SKM-1 treated with dmso at 0.1 percent for 144 hours (cell line): ENCODE measurements at regions not wholly inside any gene's neighbourhood (a gene's known extent, or its start where the extent isn't known, plus 50 kb on each side); places are given as distances from the start of the nearest gene placed in this dataset.

ENCODE experiments used
- DNase-seq: peaks from one replicate; lab custom pipeline; 2025; ENCODE audit not compliant: unreplicated experiment; lab: John Stamatoyannopoulos, UW

GRCh38 chr5:15447209-15447608 is 52.8 kb upstream of the FBXL7 start:
- no peak for DNase-seq

DNA sequence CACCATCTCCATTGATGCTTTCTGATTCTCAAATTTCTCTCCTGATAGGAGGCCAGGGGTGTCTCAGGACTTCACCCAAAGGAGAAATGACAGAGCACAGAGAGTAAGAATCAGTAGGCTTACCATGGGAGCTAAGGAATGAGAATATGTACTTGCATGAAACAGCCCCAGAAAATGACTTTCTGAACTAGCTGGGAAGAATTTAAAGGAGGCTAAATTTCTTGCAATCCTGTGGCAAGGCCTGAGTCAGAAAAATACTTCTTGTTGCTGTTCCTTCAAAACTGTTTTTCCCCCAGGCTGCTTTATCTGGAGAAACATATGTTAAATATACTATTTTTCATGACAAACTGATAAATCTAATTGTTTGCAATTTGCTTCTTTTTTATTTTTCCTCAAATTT is 53.4 kb upstream of the FBXL7 start:
- no peak for DNase-seq

GRCh38 chr5:15442193-15442570 is 57.8 kb upstream of the FBXL7 start:
- no peak for DNase-seq

DNA sequence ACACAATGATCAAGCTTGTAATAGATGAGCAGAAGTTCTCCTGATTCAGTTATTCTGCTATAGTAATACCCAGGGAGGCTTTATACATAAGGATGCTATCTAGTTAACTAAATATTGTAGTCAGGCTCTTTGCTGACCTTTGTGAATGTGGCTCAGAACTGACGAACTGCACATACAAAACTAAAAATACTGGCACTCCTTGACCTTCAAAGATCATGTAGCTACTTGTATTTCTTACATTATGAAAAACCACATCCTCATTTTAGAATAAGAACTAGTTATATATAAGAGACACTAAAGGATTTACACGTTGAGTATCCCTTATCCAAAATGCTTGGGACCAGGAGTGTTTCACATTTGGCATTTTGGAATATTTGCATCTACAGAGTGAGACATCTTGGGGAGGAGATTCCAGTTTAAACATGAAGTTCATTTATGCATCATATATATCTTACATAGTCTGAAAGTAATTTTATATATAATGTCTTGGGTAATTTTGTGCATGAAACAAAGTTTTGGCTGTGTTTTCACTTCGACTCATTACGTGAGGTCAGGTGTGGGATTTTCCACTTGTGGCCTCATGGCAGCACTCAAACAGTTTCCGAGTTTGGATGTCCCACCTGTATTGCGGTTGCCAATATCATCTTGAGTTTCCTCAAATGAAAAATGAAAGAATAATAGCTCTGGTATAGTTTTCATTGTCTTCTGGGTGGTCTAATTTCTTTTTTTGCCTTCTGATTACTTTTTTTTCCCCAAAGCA is 58.4 kb upstream of the FBXL7 start:
- DNase-seq, result no peak

DNA sequence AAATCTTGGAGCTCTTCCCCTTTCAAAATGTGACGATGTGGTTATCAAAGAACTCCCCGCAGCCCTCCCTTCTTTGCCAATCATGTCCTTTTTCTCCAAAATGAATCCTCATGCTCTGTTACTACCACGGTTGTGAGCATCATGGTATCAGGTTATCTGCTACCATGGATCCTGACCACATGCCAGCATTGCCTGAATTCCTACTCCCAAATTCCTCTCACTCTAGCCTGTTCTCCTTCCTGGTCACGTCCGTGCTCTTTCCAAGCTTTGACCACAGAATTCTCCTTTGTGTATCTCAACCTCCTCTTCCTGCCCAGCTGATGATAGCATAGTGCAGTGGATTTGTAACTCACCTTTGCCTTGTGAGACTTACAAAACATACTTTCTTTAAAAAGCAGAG is 59.5 kb upstream of the FBXL7 start:
- no peak for DNase-seq

DNA sequence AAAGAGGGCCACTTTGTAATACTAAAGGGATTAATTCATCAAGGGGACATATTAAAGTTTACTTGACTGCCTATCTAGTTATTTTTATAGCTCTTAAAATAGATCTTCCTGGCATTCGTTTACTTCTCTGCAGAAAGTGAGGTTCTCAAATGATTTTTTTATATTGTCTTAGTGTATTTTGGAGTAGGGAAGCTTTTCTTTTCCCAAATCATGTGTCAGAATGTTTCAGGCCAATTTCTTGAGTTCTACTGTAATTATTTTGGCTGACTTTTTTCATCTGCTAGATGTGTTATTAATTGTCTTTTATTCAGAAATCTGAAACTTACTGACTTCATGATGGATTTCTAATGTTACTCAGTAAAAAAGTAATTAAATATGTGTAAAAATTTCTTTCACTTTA is 60.2 kb upstream of the FBXL7 start:
- DNase-seq, result no peak

DNA sequence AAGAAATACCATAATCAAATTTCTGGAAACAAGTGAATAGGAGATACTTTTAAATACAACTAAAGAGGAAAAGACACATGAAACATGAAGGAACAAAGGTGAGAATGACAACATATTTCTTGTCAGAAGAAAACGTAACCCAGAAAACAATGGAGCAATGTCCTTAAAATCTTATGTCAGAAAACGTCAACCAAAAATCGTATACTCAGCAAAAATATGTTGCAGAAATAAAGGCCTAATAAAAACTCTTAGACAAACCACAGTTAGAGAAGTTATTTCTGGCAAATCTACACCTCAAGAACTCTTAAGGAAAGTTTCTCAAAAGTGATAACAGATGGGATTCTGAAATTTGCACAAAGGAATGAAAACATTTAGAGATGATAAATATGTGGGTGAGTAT is 66.3 kb upstream of the FBXL7 start:
- no peak for DNase-seq

- DNase-seq, result no peak
Observed at GRCh38 chr5:15431923-15432322, 68.1 kb upstream of the FBXL7 start.

DNA sequence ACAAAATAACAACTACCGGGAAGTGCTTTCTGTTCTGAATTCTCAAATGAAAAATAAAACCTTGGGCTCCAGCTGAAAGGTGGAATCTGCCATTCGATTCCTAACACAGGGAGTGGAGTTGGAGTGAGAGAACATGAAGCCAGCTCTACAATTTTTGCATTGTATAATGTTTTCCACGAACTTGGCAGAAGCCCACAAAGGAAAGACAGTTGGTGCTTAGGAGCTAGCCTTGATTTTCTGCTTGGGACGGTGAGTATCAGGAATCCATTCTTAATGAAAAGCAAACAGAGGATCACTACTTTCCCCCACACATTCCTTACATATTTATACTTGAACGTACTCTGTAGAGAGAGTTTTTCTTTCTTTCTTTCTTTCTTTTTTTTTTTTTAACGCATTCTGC is 74.2 kb upstream of the FBXL7 start:
- DNase-seq, result no peak

GRCh38 chr5:15424769-15425168 is 75.2 kb upstream of the FBXL7 start:
- DNase-seq, result no peak

- DNase-seq, result no peak
Observed at GRCh38 chr5:15421921-15422412, 78.0 kb upstream of the FBXL7 start.

DNA sequence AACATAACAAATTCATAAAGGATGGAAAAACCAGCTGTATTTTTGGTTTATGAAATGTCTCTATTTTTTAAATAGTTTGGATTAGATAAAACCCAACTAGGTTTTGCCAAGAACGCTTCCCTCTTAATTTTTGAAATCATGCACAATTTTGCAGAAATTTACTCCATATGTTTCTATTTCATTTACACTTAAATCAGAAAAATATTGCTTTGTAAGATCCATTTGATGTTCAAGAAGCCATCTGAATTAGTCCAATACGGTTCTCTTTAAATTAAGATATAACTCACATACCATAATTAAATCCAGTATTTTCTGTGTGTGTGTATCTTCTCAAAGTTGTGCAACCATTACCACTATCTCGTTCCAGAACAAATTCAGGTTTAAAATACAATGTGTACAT is 78.6 kb upstream of the FBXL7 start:
- no peak for DNase-seq

DNA sequence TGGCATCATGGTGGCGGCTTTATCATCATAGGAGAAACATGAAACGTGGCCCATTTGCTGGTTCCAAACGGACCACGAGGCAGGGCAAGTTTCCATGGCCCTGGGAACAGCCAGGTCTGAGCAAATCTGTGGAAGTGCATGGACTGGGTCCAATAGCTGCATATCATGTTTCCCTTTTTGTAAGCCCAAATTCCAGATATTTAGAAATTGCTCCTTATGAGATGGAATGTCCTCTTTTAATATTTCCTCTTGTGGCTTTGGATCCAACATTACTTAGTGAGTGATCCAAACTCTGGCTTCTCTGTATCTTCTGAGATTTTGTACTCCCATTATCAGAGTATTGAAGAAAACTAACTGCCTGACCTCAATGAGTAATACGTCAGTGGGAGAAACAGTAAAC is 79.8 kb upstream of the FBXL7 start:
- no peak for DNase-seq

- DNase-seq, result no peak
Observed at GRCh38 chr5:15417156-15417555, 82.8 kb upstream of the FBXL7 start.

- no peak for DNase-seq
Observed at GRCh38 chr5:15406478-15406877, 93.5 kb upstream of the FBXL7 start.

- DNase-seq, result no peak
Observed at GRCh38 chr5:15393146-15393545, 106.8 kb upstream of the FBXL7 start.

DNA sequence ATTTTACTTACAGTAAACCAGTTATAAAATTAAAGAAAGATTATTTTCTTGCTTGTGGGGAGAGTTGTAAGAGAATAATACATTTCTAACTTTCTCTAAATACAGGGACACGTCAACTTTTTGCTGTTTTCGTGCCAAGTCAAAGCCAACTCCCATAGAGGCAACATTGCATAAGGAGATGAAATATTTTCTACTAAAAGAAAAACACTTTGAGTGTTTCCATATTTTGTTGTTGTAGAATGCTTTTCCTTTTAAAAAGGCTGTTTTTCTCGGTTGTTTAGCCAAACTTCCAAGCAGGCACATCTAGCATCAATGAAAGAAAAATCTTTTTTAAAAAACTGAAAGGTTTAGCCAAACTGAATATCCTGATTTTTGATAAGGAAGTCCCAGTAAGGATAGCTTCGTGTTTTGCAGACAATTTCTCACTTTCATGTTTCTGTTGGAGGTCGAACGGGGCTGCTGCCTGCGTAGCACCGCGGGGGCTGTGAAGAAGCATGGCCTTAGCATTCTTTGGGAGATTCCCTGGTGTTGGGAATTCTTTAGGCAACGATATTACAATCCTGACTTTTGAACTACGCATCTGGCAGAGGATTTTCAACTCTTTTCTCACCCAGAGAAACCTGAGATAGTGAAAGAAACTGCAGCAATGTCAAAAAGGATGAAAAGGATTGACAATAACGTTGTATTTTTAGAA is 108.1 kb upstream of the FBXL7 start:
- no peak for DNase-seq

DNA sequence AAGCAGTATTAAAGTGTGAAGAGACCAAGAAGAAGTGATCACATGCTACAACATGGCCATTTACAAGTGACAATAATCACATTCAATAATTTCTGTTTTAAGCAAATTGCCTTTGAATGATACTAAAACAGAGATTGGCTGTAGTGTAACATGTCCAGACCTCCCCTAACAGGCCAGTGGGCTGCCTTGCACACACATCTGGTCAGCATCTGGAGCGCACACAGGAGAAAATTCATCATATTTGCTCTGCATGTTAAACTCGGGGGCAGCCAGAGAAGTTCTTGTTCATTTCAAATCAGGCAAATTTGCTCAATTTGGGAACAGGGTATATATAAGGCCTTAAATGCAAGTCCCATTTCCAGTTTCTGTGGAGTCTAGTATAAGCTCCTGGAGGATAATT is 111.1 kb upstream of the FBXL7 start:
- DNase-seq, result no peak

DNA sequence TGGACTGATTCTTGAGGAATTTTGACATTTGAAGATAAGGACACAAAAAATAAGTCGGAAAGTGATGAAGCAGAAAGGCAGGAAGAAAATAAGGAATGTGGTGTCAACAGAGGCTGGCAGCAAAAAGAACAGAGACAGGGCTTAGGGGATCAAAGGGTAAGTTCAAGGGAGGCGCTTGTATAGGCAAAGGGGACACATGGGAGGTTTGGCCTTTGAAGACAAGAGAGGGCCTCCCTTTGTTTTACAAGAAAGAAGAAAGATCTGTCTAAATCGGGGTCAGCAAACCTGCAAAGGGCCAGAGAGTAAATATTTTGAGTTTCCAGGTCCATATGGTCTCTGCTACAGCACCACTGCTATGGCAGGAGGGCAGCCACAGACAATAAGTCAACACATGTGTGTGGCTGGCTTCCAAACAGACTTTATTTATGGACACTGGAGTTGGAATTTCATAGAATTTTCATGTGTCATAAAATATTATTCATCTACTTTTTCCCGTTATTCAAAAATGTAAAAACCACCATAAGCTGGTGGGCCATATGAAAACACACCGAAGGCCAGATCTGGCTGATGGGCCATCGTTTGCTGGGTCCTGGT is 112.0 kb upstream of the FBXL7 start:
- no peak for DNase-seq

DNA sequence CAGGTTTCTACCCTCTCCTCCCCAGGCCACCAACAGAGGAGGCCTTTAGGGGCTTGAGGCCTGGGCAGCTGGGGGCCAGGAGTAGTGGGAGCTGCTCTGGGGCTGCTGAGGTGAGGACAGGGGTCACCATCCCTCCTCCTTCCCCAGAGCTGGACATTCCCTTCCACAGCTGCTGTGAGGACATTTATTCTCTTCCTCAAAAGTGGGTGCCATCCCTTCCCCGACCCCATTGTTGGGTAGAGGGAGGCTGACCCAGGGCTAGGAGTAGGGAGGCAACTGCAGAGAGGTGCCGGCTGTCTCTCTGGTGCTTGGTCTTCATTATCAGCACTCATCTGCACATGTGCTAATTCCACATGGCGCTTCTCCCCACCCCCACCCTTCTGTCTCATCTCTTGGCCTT is 113.9 kb upstream of the FBXL7 start:
- DNase-seq, result no peak

- no peak for DNase-seq
Observed at GRCh38 chr5:15385553-15385952, 114.4 kb upstream of the FBXL7 start.

DNA sequence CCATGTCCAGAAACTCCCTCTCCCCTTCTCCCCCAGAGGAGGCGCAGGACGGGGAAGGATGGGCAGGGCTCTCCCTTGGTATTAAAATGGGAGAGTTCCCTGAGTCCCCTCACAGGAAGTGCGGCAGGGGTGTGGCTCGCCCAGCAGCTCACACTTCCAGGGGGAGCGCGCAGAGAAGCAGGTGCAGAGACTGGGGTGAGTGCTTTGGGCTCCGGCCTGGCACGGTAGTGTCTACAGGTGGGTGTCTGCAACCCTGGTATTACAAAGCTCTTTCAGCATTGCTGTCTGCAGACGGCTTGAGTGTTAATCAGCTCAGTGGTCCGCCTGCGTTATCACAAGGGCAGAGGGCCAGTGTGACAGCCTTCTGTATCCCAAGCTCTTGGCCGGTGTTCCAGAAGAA is 114.9 kb upstream of the FBXL7 start:
- no peak for DNase-seq
